Suprapubic skin (tissue), 4 donors: ENCODE measurements at regions not wholly inside any gene's neighbourhood (a gene's known extent, or its start where the extent isn't known, plus 50 kb on each side); places are given as distances from the start of the nearest gene placed in this dataset.

ENCODE experiments used
- EP300 ChIP-seq: sonication (generic); formaldehyde crosslinking; IDR thresholded peaks from one replicate; pipeline ENCODE4 v1.6.1; 2017; ENCODE audit warnings: antibody characterized with exemption
- POLR2A ChIP-seq, 2 donors: fragments of 450-650 bp; IDR thresholded peaks; one replicate each; pipeline ENCODE4 v1.6.1; 2017; ENCODE audit warnings: antibody characterized with exemption in 2 of 2, mild to moderate bottlenecking in 2 of 2, moderate library complexity in 2 of 2
- POLR2AphosphoS5 ChIP-seq, 3 donors: sonication (generic); formaldehyde crosslinking; IDR thresholded peaks; one replicate each; pipeline ENCODE4 v1.6.1; 2017; ENCODE audit warnings: antibody characterized with exemption in 3 of 3
- TF ChIP-seq, protein P1 (sequence below), 2 donors: fragments of 200-600 bp in 1 of 2; fragments of 450-650 bp in 1 of 2; sonication (generic) in 1 of 2; IDR thresholded peaks; one replicate each; pipeline ENCODE4 v1.5.1; 2016 to 2019; ENCODE audit warnings: antibody characterized with exemption in 2 of 2, mild to moderate bottlenecking in 1 of 2, moderate library complexity in 1 of 2

DNA sequence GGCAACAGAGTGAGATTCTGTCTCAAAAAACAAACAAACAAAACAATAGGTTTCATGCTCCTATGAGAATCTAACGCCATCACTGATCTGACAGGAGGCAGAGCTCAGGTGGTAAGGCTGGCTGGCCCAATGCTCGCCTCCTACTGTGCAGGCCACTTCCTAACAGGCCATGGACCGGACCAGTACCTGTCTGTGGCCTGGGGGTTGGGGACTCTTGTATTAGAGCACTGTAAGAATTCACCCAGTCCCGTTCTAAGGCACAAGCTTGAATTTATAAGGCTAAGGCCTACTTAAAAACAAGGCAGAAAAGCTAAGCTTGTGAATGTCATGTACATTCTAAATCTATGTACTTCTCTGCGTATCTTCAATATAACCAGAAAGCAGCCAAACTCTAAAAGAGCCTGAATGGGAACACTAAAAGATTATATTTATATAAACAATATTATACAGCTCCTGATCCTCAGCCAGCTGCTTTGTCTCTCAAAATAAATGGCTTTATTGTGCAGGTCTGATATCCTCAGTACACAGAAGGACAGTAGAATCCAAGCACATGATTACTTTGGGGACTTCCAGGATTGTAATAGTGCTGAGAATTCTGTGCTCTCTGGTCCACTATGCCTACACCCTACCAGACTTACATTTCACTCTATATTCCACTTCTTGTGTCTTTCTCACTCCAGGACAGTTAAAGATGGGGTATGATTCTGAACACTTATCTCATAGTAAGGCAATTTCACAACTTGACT, 64.5 kb upstream of the DST start:
- TF ChIP-seq, protein P1, sequence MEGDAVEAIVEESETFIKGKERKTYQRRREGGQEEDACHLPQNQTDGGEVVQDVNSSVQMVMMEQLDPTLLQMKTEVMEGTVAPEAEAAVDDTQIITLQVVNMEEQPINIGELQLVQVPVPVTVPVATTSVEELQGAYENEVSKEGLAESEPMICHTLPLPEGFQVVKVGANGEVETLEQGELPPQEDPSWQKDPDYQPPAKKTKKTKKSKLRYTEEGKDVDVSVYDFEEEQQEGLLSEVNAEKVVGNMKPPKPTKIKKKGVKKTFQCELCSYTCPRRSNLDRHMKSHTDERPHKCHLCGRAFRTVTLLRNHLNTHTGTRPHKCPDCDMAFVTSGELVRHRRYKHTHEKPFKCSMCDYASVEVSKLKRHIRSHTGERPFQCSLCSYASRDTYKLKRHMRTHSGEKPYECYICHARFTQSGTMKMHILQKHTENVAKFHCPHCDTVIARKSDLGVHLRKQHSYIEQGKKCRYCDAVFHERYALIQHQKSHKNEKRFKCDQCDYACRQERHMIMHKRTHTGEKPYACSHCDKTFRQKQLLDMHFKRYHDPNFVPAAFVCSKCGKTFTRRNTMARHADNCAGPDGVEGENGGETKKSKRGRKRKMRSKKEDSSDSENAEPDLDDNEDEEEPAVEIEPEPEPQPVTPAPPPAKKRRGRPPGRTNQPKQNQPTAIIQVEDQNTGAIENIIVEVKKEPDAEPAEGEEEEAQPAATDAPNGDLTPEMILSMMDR (IDR thresholded peaks at IDR 0.05), result no peak
- TF ChIP-seq EP300 (no peak), POLR2A (IDR thresholded peaks at IDR 0.05) (no peak), POLR2AphosphoS5 (IDR thresholded peaks at IDR 0.05) (no peak)
